ENCODE measurements at regions not wholly inside any gene's neighbourhood (a gene's known extent, or its start where the extent isn't known, plus 50 kb on each side); places are given as distances from the start of the nearest gene placed in this dataset.
A peak's percentile ranks its signal among the peaks of the same experiment; 100 is the strongest.
"Not testable (repeated sequence)": the region's sequence is repeated elsewhere in the genome, so short reads cannot be mapped to it uniquely, and the experiment has no call there.

GRCh38 chr14:105664691-105665090 lies 138.3 kb downstream of the TMEM121 start:
- Histone ChIP-seq H3K4me1 (no peaks in the 10 kb centered on the region), H3K36me3 (no peaks in the 10 kb centered on the region), H3K27ac (no peak overlapping the region), H3K27me3 (no peaks in the 10 kb centered on the region), H3K4me3 (no peak overlapping the region), H3K9me3 (no peaks in the 10 kb centered on the region)
- ATAC-seq = no peak
- intact Hi-C loops (cut with DNase I) = no loop called here
- no peak for FAIRE-seq
- no peak for TF ChIP-seq CTCF (IDR thresholded peaks at IDR 0.05)
- 64 to 65% methylated on average over 3 to 4 of the region's 4 CpGs for WGBS, 2 donors
- DNase-seq = peak in 1 of 6 donors; percentile 40

- H3K27me3 ChIP-seq = no peaks in the 10 kb centered on the region
- TF ChIP-seq CTCF (IDR thresholded peaks at IDR 0.05) = no peak
- no peak overlapping the region for H3K4me3 ChIP-seq
- no peak for DNase-seq
- WGBS, 2 donors = 47 to 56% methylated on average over 9 of the region's 9 CpGs
- no peaks in the 10 kb centered on the region for H3K36me3 ChIP-seq
- no peaks in the 10 kb centered on the region for H3K4me1 ChIP-seq
- no peak for FAIRE-seq
- intact Hi-C loops (cut with DNase I) = no loop called here
- H3K27ac ChIP-seq = no peak overlapping the region
- H3K9me3 ChIP-seq = no peaks in the 10 kb centered on the region
- no peak for ATAC-seq
Observed at GRCh38 chr14:105665247-105665950, 139.0 kb downstream of the TMEM121 start.

- H3K27me3 ChIP-seq = no peaks in the 10 kb centered on the region
- FAIRE-seq (no peak), DNase-seq (no peak), ATAC-seq (no peak)
- no peaks in the 10 kb centered on the region for H3K36me3 ChIP-seq
- H3K9me3 ChIP-seq = no peaks in the 10 kb centered on the region
- WGBS, 2 donors = 41 to 70% methylated on average over 6 of the region's 6 CpGs
- intact Hi-C loops (cut with DNase I) = no loop called here
- H3K4me3 ChIP-seq = no peak overlapping the region
- TF ChIP-seq CTCF (IDR thresholded peaks at IDR 0.05) = no peak
- no peaks in the 10 kb centered on the region for H3K4me1 ChIP-seq
- no peak overlapping the region for H3K27ac ChIP-seq
Observed at GRCh38 chr14:105665951-105666277, 139.5 kb downstream of the TMEM121 start.

GRCh38 chr14:105666420-105666819 lies 140.0 kb downstream of the TMEM121 start:
- intact Hi-C loops (cut with DNase I) = no loop called here
- no peak for DNase-seq

GRCh38 chr14:105666991-105667662 lies 140.7 kb downstream of the TMEM121 start:
- FAIRE-seq; H3K4me3 ChIP-seq; H3K27me3 ChIP-seq; DNase-seq; H3K27ac ChIP-seq; H3K9me3 ChIP-seq; intact Hi-C loops (cut with DNase I); H3K4me1 ChIP-seq; ATAC-seq; H3K36me3 ChIP-seq: not testable (repeated sequence)
- WGBS, 2 donors = 63 to 72% methylated on average over 25 to 27 of the region's 29 CpGs

More at GRCh38 chr14:105666420-105666819, 140.0 kb downstream of the TMEM121 start:
- no peaks in the 10 kb centered on the region for H3K27me3 ChIP-seq
- WGBS, 2 donors = 55 to 77% methylated on average over 6 of the region's 6 CpGs
- H3K36me3 ChIP-seq = no peaks in the 10 kb centered on the region
- ATAC-seq (no peak), FAIRE-seq (no peak)
- H3K4me1 ChIP-seq = no peaks in the 10 kb centered on the region
- H3K9me3 ChIP-seq = no peaks in the 10 kb centered on the region
- no peak overlapping the region for H3K27ac ChIP-seq
- H3K4me3 ChIP-seq = no peak overlapping the region
- no peak for TF ChIP-seq CTCF (IDR thresholded peaks at IDR 0.05)

GRCh38 chr14:105667663-105668020 lies 141.3 kb downstream of the TMEM121 start:
- H3K4me3 ChIP-seq; H3K36me3 ChIP-seq; FAIRE-seq; H3K27ac ChIP-seq; H3K9me3 ChIP-seq; intact Hi-C loops (cut with DNase I); H3K27me3 ChIP-seq; ATAC-seq; H3K4me1 ChIP-seq: not testable (repeated sequence)
- 39 to 50% methylated on average over 3 to 5 of the region's 13 CpGs for WGBS, 2 donors
- DNase-seq = peak in 1 of 6 donors; percentile 80

- H3K4me1 ChIP-seq; H3K27me3 ChIP-seq; H3K9me3 ChIP-seq; FAIRE-seq; H3K36me3 ChIP-seq; intact Hi-C loops (cut with DNase I); H3K27ac ChIP-seq; ATAC-seq; H3K4me3 ChIP-seq: not testable (repeated sequence)
- 71 to 74% methylated on average over 20 to 21 of the region's 22 CpGs for WGBS, 2 donors
- DNase-seq = peak in 1 of 6 donors; percentile 70
Observed at GRCh38 chr14:105668021-105668420, 141.6 kb downstream of the TMEM121 start.

GRCh38 chr14:105668471-105669230 lies 142.3 kb downstream of the TMEM121 start:
- H3K9me3 ChIP-seq; intact Hi-C loops (cut with DNase I); FAIRE-seq; H3K4me3 ChIP-seq; H3K36me3 ChIP-seq; H3K27ac ChIP-seq; H3K27me3 ChIP-seq; H3K4me1 ChIP-seq; ATAC-seq: not testable (repeated sequence)
- DNase-seq = peak in 1 of 6 donors; percentile 37
- 70 to 81% methylated on average over 27 to 29 of the region's 29 CpGs for WGBS, 2 donors
